Thyroid gland (tissue), 4 donors: ENCODE measurements at regions not wholly inside any gene's neighbourhood (a gene's known extent, or its start where the extent isn't known, plus 50 kb on each side); places are given as distances from the start of the nearest gene placed in this dataset.

ENCODE experiments used
- DNase-seq, 2 donors: peaks; one replicate each; pipeline ENCODE4 v3.0.0-alpha.2; 2019
- H3K27ac ChIP-seq, 3 donors: fragments of 200-600 bp; sonication (generic); 1 replicate in 2 of 3; 2 replicates in 1 of 3; pipeline ENCODE4 v1.5.1; 2016 to 2019; ENCODE audit warnings: mild to moderate bottlenecking in 1 of 3, moderate library complexity in 1 of 3
- H3K27me3 ChIP-seq: fragments of 200-600 bp; sonication (generic); one replicate; pipeline ENCODE4 v1.5.1; 2019
- H3K36me3 ChIP-seq, 2 donors: fragments of 200-600 bp; sonication (generic); one replicate each; pipeline ENCODE4 v1.5.1; 2016 to 2019
- H3K4me1 ChIP-seq, 2 donors: fragments of 200-600 bp; sonication (generic); one replicate each; pipeline ENCODE4 v1.5.1; 2017 to 2019
- H3K4me3 ChIP-seq, 3 donors: fragments of 200-600 bp; sonication (generic); replicated peaks in 1 of 3; 1 replicate in 2 of 3; 2 replicates in 1 of 3; pipeline ENCODE4 v1.5.1; 2016; ENCODE audit warnings: mild to moderate bottlenecking in 1 of 3
- H3K9me3 ChIP-seq: fragments of 200-600 bp; sonication (generic); one replicate; pipeline ENCODE4 v1.5.1; 2017
- CTCF ChIP-seq, 6 experiments: fragments of 200-600 bp in 3 of 6; fragments of 450-650 bp in 3 of 6; sonication (generic) in 3 of 6; IDR thresholded peaks; one replicate each; pipeline ENCODE4 v1.5.1; 2016 to 2019; ENCODE audit warnings: antibody characterized with exemption in 6 of 6, mild to moderate bottlenecking in 2 of 6, inconsistent platforms in 1 of 6, moderate library complexity in 1 of 6
- POLR2A ChIP-seq, 2 donors: fragments of 450-650 bp; IDR thresholded peaks; one replicate each; pipeline ENCODE4 v1.6.1; 2017; ENCODE audit warnings: antibody characterized with exemption in 2 of 2, mild to moderate bottlenecking in 2 of 2, moderate library complexity in 1 of 2
- WGBS, 2 donors: methylation state at CpG; one replicate each; pipeline ENCODE4 v1.1.5; 2017; 5-methylcytosine and 5-hydroxymethylcytosine counted together
- intact Hi-C: fragments of 100-400 bp; cut with DNase I; formaldehyde crosslinking; loops from one replicate; pipeline ENCODE4 v1.15.1; 2023

GRCh38 chr4:127445471-127445870 is 187.3 kb upstream of the INTU start:
- 53 to 65% methylated on average over 3 of the region's 3 CpGs for WGBS, 2 donors
- Histone ChIP-seq H3K4me3 (no peak overlapping the region), H3K27me3 (no peaks in the 10 kb centered on the region), H3K9me3 (no peaks in the 10 kb centered on the region), H3K4me1 (no peaks in the 10 kb centered on the region), H3K27ac (no peak overlapping the region), H3K36me3 (no peaks in the 10 kb centered on the region)
- DNase-seq = no peak
- TF ChIP-seq POLR2A (IDR thresholded peaks at IDR 0.05) (no peak), CTCF (IDR thresholded peaks at IDR 0.05) (no peak)
- intact Hi-C loops = no loop called here

- intact Hi-C loops = no loop called here
- Histone ChIP-seq H3K4me1 (no peaks in the 10 kb centered on the region), H3K36me3 (no peaks in the 10 kb centered on the region), H3K27ac (no peak overlapping the region), H3K9me3 (no peaks in the 10 kb centered on the region), H3K27me3 (no peaks in the 10 kb centered on the region), H3K4me3 (no peak overlapping the region)
- no peak for DNase-seq
- WGBS, 2 donors = 64 to 81% methylated on average over 4 of the region's 4 CpGs
- TF ChIP-seq CTCF (IDR thresholded peaks at IDR 0.05) = no peak
- no peak for TF ChIP-seq POLR2A (IDR thresholded peaks at IDR 0.05)
These were observed 186.3 kb upstream of the INTU start for GRCh38 chr4:127446427-127446885.

GRCh38 chr4:127448986-127449385 is 183.8 kb upstream of the INTU start:
- no peaks in the 10 kb centered on the region for H3K9me3 ChIP-seq
- no peaks in the 10 kb centered on the region for H3K36me3 ChIP-seq
- intact Hi-C loops = no loop called here
- no peak overlapping the region for H3K4me3 ChIP-seq
- no peak overlapping the region for H3K27ac ChIP-seq
- H3K4me1 ChIP-seq = no peaks in the 10 kb centered on the region
- 67 to 91% methylated on average over 1 of the region's 1 CpG for WGBS, 2 donors
- TF ChIP-seq CTCF (IDR thresholded peaks at IDR 0.05) (no peak), POLR2A (IDR thresholded peaks at IDR 0.05) (no peak)
- DNase-seq = no peak
- no peaks in the 10 kb centered on the region for H3K27me3 ChIP-seq

- Histone ChIP-seq H3K27ac (no peak overlapping the region), H3K4me3 (no peak overlapping the region), H3K27me3 (no peaks in the 10 kb centered on the region), H3K4me1 (no peaks in the 10 kb centered on the region), H3K36me3 (no peaks in the 10 kb centered on the region), H3K9me3 (no peaks in the 10 kb centered on the region)
- no peak for DNase-seq
- TF ChIP-seq POLR2A (IDR thresholded peaks at IDR 0.05) (no peak), CTCF (IDR thresholded peaks at IDR 0.05) (no peak)
- intact Hi-C loops = no loop called here
These were observed 183.3 kb upstream of the INTU start for GRCh38 chr4:127449449-127449848.

- DNase-seq = no peak
- intact Hi-C loops = no loop called here
- TF ChIP-seq CTCF (IDR thresholded peaks at IDR 0.05) (no peak), POLR2A (IDR thresholded peaks at IDR 0.05) (no peak)
- Histone ChIP-seq H3K27ac (no peak overlapping the region), H3K4me1 (no peaks in the 10 kb centered on the region), H3K36me3 (no peaks in the 10 kb centered on the region), H3K9me3 (no peaks in the 10 kb centered on the region), H3K4me3 (no peak overlapping the region), H3K27me3 (no peaks in the 10 kb centered on the region)
- WGBS, 2 donors = 74 to 82% methylated on average over 1 of the region's 1 CpG
These were observed 182.5 kb upstream of the INTU start for GRCh38 chr4:127450276-127450675.
